IMR-90 (cell line): ENCODE measurements at regions not wholly inside any gene's neighbourhood (a gene's known extent, or its start where the extent isn't known, plus 50 kb on each side); places are given as distances from the start of the nearest gene placed in this dataset.

ENCODE experiments used
- ATAC-seq: fragments of 200-7000 bp; cut with Tn5 transposase; 2 replicates; pipeline ENCODE4 v1.9.1; 2020; ENCODE audit warnings: low read depth, mild to moderate bottlenecking, moderate library complexity
- BruUV-seq: library from RNA; stranded (reverse); fragments of 400-500 nt; replicated peaks from 2 replicates; lab custom pipeline; 2021; lab: Mats Ljungman, UMichigan
- CTCF ChIA-PET: fragments of 300-600 bp; formaldehyde crosslinking; extraction: SDS; loops from one replicate; lab custom pipeline; 2021; ENCODE audit warnings: antibody characterized with exemption; lab: Yijun Ruan, JAX
- POLR2A ChIA-PET: fragments of 300-600 bp; sonication (Branson Sonifier 250); formaldehyde crosslinking; loops from one replicate; lab custom pipeline; 2022; ENCODE audit warnings: antibody characterized with exemption; ENCODE audit not compliant: unreplicated experiment; lab: Charles Lee
- DNase-seq: peaks from one replicate; pipeline ENCODE4 v3.0.0; 2013
- H2AFZ ChIP-seq: replicated peaks from 2 replicates; pipeline ENCODE3; 2013; ENCODE audit warnings: low read length, mild to moderate bottlenecking; ENCODE audit not compliant: poor library complexity
- H2AK5ac ChIP-seq: 2 replicates; pipeline ENCODE4 v1.6.1; 2013; ENCODE audit warnings: low read depth, low read length, inconsistent platforms
- H2AK9ac ChIP-seq: replicated peaks from 2 replicates; pipeline ENCODE3; 2013; ENCODE audit warnings: mild to moderate bottlenecking, low read depth, low read length, moderate library complexity; ENCODE audit not compliant: poor library complexity
- H2BK120ac ChIP-seq: 2 replicates; pipeline ENCODE4 v1.6.1; 2013; ENCODE audit warnings: low read depth, low read length, inconsistent platforms
- H2BK15ac ChIP-seq: 3 replicates; pipeline ENCODE4 v1.6.1; 2013; ENCODE audit warnings: low read depth, low read length, inconsistent platforms
- H2BK20ac ChIP-seq: 2 replicates; pipeline ENCODE4 v1.6.1; 2013; ENCODE audit warnings: low read depth, mild to moderate bottlenecking, inconsistent platforms, low read length, moderate library complexity
- H2BK5ac ChIP-seq: 2 replicates; pipeline ENCODE4 v1.6.1; 2013; ENCODE audit warnings: mild to moderate bottlenecking, low read depth, low read length, inconsistent platforms; ENCODE audit not compliant: poor library complexity, severe bottlenecking
- H3K14ac ChIP-seq: replicated peaks from 2 replicates; pipeline ENCODE4 v1.6.1; 2013; ENCODE audit warnings: low read depth, low read length, inconsistent platforms
- H3K18ac ChIP-seq: 2 replicates; pipeline ENCODE4 v1.6.1; 2013; ENCODE audit warnings: low read depth, low read length, control low read depth
- H3K23ac ChIP-seq: 2 replicates; pipeline ENCODE4 v1.6.1; 2013; ENCODE audit warnings: low read depth, low read length, inconsistent platforms
- H3K27ac ChIP-seq: 2 replicates; pipeline ENCODE4 v1.5.1; 2013; ENCODE audit warnings: mild to moderate bottlenecking, control low read depth, low read length; ENCODE audit not compliant: insufficient read depth
- H3K27me3 ChIP-seq: 2 replicates; pipeline ENCODE4 v1.6.1; 2013; ENCODE audit warnings: low read length; ENCODE audit not compliant: control insufficient read depth, insufficient read depth
- H3K36me3 ChIP-seq: 2 replicates; pipeline ENCODE4 v1.6.1; 2013; ENCODE audit warnings: low read length, mixed read lengths; ENCODE audit not compliant: control insufficient read depth, insufficient read depth
- H3K4ac ChIP-seq: 2 replicates; pipeline ENCODE4 v1.6.1; 2013; ENCODE audit warnings: low read depth, low read length, inconsistent platforms
- H3K4me1 ChIP-seq: 2 replicates; pipeline ENCODE4 v1.6.1; 2013; ENCODE audit warnings: low read length, mixed read lengths; ENCODE audit not compliant: control insufficient read depth, insufficient read depth
- H3K4me2 ChIP-seq: 2 replicates; pipeline ENCODE4 v1.6.1; 2013; ENCODE audit warnings: low read depth, mild to moderate bottlenecking, control low read depth, low read length, moderate library complexity
- H3K4me3 ChIP-seq: 2 replicates; pipeline ENCODE4 v1.5.1; 2013; ENCODE audit warnings: low read depth, mild to moderate bottlenecking, control low read depth, low read length, moderate library complexity; ENCODE audit not compliant: insufficient read depth
- H3K56ac ChIP-seq: 2 replicates; pipeline ENCODE4 v1.6.1; 2013; ENCODE audit warnings: low read length, inconsistent platforms; ENCODE audit not compliant: insufficient read depth; ENCODE audit errors: extremely low read depth
- H3K79me1 ChIP-seq, 2 experiments: 2 replicates each; pipeline ENCODE4 v1.6.1; 2013; ENCODE audit warnings: low read length in 2 of 2, inconsistent platforms in 1 of 2, low read depth in 1 of 2
- H3K9ac ChIP-seq: 2 replicates; pipeline ENCODE4 v1.6.1; 2013; ENCODE audit warnings: low read depth, low read length, control low read depth
- H3K9me1 ChIP-seq: 2 replicates; pipeline ENCODE4 v1.6.1; 2013; ENCODE audit warnings: low read length, inconsistent platforms; ENCODE audit not compliant: insufficient read depth
- H3K9me3 ChIP-seq: 2 replicates; pipeline ENCODE4 v1.6.1; 2013; ENCODE audit warnings: low read length; ENCODE audit not compliant: control insufficient read depth, insufficient read depth
- H4K20me1 ChIP-seq: 2 replicates; pipeline ENCODE4 v1.6.1; 2013; ENCODE audit warnings: low read length, inconsistent platforms; ENCODE audit not compliant: insufficient read depth
- H4K5ac ChIP-seq: 2 replicates; pipeline ENCODE4 v1.6.1; 2013; ENCODE audit warnings: mild to moderate bottlenecking, low read depth, low read length, control low read depth
- H4K8ac ChIP-seq, 2 experiments: 2 replicates each; pipeline ENCODE4 v1.6.1; 2013; ENCODE audit warnings: low read depth in 2 of 2, low read length in 2 of 2, control low read depth in 1 of 2, inconsistent platforms in 1 of 2
- H4K91ac ChIP-seq: 2 replicates; pipeline ENCODE4 v1.6.1; 2013; ENCODE audit warnings: low read depth, low read length, inconsistent platforms; ENCODE audit not compliant: insufficient read depth
- CHD1 ChIP-seq: IDR thresholded peaks from 2 replicates; pipeline ENCODE4 v1.6.1; 2012; ENCODE audit warnings: low read depth, low read length, improper control_type of control experiment
- ELK1 ChIP-seq: fragments of 150-350 bp; IDR thresholded peaks from 2 replicates; pipeline ENCODE4 v1.6.1; 2016; ENCODE audit warnings: low read depth, mild to moderate bottlenecking, low read length, moderate library complexity, borderline replicate concordance
- NFE2L2 ChIP-seq: fragments of 150-350 bp; IDR thresholded peaks from 2 replicates; pipeline ENCODE4 v1.6.1; 2016; ENCODE audit warnings: low read depth, mild to moderate bottlenecking, low read length
- POLR2A ChIP-seq: IDR thresholded peaks from 2 replicates; pipeline ENCODE4 v1.6.1; 2012; ENCODE audit warnings: mild to moderate bottlenecking, low read depth, low read length
- RAD21 ChIP-seq: IDR thresholded peaks from 2 replicates; pipeline ENCODE4 v1.6.1; 2012; ENCODE audit warnings: low read length, improper control_type of control experiment
- SMC3 ChIP-seq: fragments of 150-350 bp; IDR thresholded peaks from 2 replicates; pipeline ENCODE4 v1.6.1; 2016; ENCODE audit warnings: low read depth, mild to moderate bottlenecking, antibody characterized with exemption, low read length, moderate library complexity
- WGBS, 2 experiments: methylation state at CpG; one replicate each; pipeline versions ENCODE4 v1.1.5 to v1.1.7; 2013; ENCODE audit warnings: missing lambda C conversion rate in 2 of 2; ENCODE audit not compliant: insufficient read length in 1 of 2; ENCODE audit errors: extremely low coverage in 2 of 2; 5-methylcytosine and 5-hydroxymethylcytosine counted together
- dilution Hi-C: fragments of 300-500 bp; cut with HindIII; formaldehyde crosslinking; loops from one replicate; pipeline ENCODE4 v1.14.3; 2018; ENCODE audit warnings: low sequenced_read_pairs; ENCODE audit not compliant: unreplicated experiment
- in situ Hi-C: fragments of 300-500 bp; cut with MboI; formaldehyde crosslinking; loops from 3 replicates; pipeline ENCODE4 v1.14.3; 2019; ENCODE audit warnings: low sequenced_read_pairs, inconsistent platforms, mixed read lengths
- intact Hi-C: fragments of 100-400 bp; cut with micrococcal nuclease; formaldehyde crosslinking; loops from 2 replicates; pipeline ENCODE4 v1.10.0; 2022

DNA sequence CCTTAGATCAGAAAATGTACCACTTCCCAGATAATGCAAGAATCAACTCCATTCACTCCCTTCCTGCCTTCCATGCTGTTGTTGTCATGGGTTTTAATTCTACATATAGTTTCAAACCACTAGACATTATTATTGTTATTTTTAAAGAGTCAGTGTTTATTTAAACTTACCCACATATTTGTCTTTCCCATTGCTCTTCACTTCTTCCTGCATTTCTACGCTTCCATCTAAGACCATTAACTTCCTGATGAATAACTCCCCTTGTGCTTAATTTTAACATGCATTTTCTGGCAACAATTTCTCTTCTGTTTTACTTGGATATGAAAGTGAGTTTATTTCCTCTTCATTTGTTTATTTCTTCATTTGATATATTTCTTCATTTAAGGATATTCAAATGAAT lies 127.1 kb upstream of the FHIT start:
- Histone ChIP-seq H3K23ac (no peak overlapping the region), H2AFZ (no peak overlapping the region), H2BK5ac (no peak overlapping the region), H3K56ac (no peak overlapping the region), H2AK9ac (no peak overlapping the region), H3K9me1 (no peaks in the 10 kb centered on the region), H3K36me3 (no peaks in the 10 kb centered on the region), H2BK20ac (no peak overlapping the region), H3K14ac (no peak overlapping the region), H4K8ac (no peak overlapping the region), H2AK5ac (no peak overlapping the region), H3K4me1 (no peaks in the 10 kb centered on the region), H3K9me3 (no peaks in the 10 kb centered on the region), H3K4me2 (no peak overlapping the region), H4K5ac (no peak overlapping the region), H3K4me3 (no peak overlapping the region), H3K27ac (no peak overlapping the region), H2BK120ac (no peak overlapping the region), H2BK15ac (no peak overlapping the region), H3K18ac (no peak overlapping the region), H3K9ac (no peak overlapping the region), H3K4ac (no peak overlapping the region), H3K27me3 (no peaks in the 10 kb centered on the region), H4K91ac (no peak overlapping the region), H3K79me1 (no peaks in the 10 kb centered on the region), H4K20me1 (no peaks in the 10 kb centered on the region)
- dilution Hi-C loops = no loop called here
- POLR2A ChIA-PET = no interaction called here
- ATAC-seq (no peak), DNase-seq (no peak)
- TF ChIP-seq ELK1 = no peak
- TF ChIP-seq POLR2A = no peak
- no peak for TF ChIP-seq SMC3
- no peak for TF ChIP-seq NFE2L2
- no peak for TF ChIP-seq RAD21
- TF ChIP-seq CHD1 = no peak
- WGBS, 2 experiments = no CpG with 5 or more reads among the region's 1 CpG
- BruUV-seq = no TSS peak
- CTCF ChIA-PET = interaction anchor here (0.6 kb wide), 1 partner anchor 30 kb away, joined by 3 read pairs; no protein-coding TSS in a partner anchor
- in situ Hi-C loops = no loop called here
- intact Hi-C loops = no loop called here
